ENCODE measurements at regions not wholly inside any gene's neighbourhood (a gene's known extent, or its start where the extent isn't known, plus 50 kb on each side); places are given as distances from the start of the nearest gene placed in this dataset.

GRCh38 chr14:23719225-23719985, 83.2 kb downstream of the DHRS2 start:
- no peak for TF ChIP-seq CTCF (IDR thresholded peaks at IDR 0.05; ENCODE audit: low read depth, low read length, missing input control)
- TF ChIP-seq GABPA (IDR thresholded peaks at IDR 0.05 in 1 of 2, conservative IDR thresholded peaks at IDR 0.05 in 1 of 2) = no peak

Data from liver (tissue), 3 donors.